H4 (cell line): ENCODE measurements at regions not wholly inside any gene's neighbourhood (a gene's known extent, or its start where the extent isn't known, plus 50 kb on each side); places are given as distances from the start of the nearest gene placed in this dataset.

Experiments used
- DNase-seq: peaks from one replicate; pipeline ENCODE4 v3.0.0-alpha.2; 2015; ENCODE audit warnings: low spot score

DNA sequence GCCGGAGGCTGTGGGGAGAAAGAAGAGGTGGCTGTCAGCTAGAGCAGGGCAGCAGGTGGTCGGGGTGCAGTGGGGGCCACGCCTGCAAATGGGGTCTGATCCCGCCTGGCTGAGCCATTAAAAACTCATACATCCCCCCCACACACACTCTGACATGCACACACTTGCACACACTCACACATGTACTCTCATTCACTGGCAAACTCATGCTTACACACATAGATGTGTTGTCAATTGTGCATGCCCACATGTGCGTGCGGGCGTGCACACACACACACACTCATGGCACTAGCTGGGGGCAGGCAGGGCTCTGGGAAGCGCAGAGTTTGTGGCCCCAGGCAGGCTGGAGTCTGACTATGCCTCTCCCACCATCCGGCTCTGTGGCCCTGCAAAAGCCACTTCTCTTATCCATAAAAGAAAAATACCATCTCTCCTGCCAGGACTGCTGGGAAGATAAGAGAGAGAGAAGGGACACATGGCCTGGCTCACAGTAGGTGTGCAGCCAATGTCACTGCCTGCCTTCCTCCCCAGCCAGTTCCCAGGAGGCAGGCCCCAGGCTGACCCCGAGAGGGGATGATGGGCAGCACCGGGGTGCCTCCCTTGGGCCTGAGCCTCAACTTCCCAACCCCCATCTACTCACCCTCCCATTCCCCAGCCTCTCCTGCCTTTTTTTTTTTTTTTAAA lies 163.5 kb upstream of the LINGO1 start:
- DNase-seq = no peak

DNA sequence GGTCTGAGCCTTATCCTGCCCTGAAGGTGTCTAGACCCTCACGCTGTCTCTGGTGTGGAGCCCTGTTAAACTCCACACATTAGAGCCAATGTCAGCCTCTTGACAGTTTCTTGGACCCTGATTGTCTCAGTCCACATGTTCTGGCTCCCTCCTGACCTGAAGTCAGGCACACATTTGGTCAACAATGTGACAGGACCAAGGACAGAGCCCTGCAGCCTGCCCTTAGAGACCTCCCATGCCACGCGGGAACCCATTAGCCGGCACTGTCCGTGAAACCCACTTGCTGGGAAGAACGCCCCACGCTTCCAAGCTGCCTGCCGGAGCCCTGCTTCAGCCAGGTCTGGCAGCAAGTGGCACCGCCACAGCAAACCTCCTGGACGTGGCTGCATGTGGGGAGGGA lies 162.7 kb upstream of the LINGO1 start:
- no peak for DNase-seq

DNA sequence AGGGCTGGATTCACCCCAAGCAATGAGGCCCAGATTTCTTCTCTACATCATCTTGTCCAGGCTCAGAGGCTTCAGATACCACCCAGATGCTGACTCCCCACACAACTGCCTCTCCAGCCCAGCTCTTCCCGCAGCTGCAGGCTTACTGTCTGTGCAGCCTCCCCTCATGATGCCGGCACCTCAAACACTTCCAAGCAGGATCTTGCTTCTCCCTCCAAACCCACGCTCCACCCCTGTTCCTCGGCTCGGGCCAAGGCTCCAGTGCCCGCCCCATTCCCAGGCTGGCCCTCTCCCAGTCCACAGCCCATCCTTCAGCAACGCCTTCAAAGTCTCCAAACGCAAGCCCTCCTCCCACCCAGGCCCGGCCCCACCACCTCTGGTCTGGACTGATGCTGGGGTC lies 159.2 kb upstream of the LINGO1 start:
- DNase-seq = no peak

DNA sequence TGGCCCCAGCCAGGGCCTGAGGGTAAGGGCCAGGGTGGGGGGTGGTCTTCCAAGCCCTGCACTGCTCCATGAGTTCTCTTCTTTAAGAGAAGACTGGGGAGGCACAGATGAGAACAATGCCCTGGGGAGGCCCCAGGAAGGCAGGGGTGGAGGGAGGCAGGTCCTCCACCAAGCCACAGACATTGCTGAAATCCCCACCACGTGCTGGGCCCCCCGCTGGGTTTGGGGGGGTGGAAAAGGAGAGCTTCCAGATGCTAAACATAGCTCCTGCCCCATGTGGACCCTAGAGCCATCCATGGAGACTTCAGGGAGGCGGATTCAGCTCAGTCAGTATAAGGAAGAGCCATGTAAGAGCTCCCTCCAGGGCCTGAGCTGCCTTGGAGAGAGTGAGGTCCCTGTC lies 157.8 kb upstream of the LINGO1 start:
- no peak for DNase-seq

DNA sequence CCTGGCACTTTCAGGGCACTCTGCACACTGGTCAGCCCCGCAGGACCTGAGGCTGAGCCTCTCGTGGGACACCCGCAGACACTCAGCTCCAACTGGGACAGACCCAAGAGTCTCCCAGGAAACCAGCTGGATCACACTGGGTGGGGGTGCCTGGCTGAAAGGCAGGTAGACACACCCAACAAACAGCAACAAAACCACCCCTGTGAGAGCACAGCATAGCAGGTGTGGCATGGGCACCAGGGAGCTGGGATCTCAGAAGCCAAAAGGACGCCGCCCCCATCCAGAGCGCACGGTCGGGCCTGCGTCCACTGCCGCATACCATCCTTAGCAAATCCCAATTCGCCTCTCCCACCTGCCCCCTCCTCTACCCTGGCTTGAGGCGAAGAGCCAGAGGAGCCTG lies 154.2 kb upstream of the LINGO1 start:
- DNase-seq = no peak

DNA sequence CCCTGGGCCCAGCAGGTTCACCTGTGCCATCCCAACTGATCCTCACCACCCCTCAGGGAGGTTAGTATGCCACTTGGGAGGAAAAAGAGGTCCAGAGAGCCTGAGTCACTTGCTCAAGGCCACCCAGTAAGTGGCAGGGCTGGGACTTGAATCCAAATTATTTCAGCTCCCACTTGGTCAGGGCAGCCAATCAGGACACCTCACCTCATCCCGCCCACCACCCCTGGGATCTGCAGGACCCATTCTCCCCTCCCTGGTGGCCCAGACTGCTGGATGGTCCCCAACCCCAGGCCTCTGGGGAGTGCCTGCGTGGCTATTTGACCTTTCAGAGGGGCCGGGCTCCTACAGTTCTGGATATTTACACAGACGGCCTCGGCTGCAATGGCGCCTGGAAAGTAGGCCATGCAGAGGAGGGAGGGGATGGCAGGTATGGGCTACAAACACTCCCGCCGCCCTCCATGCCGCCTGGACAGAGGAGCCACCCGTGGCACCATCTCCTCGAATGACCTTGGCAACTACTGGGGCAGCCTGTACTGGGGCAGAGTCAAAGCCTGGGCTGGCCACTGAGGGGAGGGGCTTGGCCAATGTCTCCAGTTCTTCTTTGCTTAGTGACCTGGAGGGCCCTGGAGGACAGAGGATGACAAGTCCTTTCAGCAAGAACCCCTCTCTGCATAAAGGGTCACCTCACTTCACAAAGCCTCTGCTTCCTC lies 153.6 kb upstream of the LINGO1 start:
- no peak for DNase-seq

DNA sequence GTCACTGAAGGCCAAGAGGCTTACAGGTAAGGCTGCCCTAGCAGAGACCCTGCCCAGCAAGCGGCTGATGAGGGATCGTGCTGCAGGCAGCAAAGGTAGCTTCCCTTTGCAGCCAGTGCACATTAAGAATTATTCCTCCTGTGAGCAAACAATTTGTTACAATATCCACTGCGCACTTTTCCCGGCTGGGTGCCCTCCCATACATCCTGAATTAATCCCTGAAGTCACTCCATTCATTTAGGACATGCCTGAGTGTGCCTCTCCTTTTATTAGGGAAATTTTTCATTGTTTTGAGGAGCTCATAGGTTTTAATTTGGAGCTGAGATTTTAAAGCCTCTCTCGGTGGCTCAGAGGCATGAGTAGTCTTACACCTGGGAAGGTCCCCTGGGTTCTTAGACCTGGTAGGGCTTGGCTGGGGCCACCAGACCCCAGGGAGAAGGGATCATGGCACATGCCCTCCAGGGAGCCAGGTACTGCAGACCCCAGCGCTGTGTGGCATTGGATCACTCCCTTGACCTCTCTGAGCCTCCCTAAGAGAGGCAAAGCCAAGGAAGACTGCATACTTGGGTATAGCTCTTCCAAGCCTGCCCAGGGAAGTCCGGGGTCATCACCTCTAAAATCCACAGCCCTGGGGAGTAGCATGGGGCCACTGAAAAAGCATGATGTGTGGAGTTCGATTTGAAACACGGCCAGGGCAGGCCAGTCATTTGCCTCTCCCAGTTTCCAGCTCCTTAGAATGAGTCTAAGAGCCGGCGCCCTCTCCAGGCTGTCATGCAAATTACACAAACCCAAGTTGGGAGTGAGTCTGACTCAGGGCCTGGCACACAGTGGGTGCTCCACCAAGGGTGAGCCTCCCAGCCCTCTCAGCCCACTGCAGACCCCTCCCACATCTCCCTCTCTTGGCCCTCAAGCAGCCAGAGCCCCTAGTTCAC lies 151.9 kb upstream of the LINGO1 start:
- DNase-seq = peak; percentile 27

DNA sequence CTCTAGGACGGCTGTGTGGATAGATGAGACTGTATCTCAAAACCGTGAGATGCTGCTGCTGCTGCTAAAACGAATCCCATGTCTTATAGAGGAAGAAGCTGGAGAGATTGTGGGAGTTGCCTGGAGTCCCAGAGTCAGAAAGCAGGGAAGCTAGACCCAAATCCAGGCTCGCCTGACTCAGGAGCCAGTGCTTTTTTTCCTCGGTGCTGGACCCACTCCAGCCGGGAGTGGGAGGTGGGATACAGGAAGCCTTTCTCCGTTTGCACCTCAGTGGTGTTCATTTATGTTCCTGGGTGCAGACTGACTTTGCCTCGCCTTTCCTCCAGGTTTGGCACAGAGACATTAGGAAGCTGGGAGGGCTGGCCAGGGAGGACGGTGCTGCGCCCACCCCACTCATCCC lies 150.9 kb upstream of the LINGO1 start:
- DNase-seq = no peak

DNA sequence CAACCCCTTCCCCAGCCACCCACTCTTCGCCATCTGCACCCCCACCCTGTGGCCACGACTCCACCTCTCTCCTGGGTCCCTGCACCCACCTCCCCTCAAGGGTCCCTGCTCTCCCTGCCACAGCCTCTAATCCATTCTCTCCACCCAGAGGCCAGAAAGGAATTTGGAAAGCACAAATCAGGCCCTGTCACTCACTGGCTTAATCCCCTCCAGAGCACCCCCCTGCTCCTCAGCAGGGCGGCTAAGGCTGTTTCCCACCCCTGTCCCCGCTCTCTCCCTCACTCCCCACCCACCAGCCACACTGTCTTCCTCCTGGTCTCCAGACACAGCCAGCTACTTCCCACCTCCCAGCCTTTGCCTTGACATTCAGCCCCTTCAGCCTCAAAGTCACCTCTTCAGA lies 150.0 kb upstream of the LINGO1 start:
- no peak for DNase-seq

DNA sequence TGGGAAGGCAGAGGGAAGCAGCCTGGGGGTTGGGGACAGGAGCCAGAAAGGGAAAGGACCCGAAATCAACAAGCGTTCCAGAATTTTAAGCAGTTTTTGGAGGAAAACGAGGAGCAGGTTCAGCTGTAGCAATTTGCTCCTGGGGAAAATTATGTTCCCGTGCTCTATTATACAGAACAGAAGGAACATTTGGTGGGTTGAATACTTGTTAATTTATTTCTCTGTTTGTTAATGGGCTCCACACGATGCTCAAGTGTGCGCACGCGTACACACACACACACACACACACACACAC lies 149.2 kb upstream of the LINGO1 start:
- DNase-seq = no peak

DNA sequence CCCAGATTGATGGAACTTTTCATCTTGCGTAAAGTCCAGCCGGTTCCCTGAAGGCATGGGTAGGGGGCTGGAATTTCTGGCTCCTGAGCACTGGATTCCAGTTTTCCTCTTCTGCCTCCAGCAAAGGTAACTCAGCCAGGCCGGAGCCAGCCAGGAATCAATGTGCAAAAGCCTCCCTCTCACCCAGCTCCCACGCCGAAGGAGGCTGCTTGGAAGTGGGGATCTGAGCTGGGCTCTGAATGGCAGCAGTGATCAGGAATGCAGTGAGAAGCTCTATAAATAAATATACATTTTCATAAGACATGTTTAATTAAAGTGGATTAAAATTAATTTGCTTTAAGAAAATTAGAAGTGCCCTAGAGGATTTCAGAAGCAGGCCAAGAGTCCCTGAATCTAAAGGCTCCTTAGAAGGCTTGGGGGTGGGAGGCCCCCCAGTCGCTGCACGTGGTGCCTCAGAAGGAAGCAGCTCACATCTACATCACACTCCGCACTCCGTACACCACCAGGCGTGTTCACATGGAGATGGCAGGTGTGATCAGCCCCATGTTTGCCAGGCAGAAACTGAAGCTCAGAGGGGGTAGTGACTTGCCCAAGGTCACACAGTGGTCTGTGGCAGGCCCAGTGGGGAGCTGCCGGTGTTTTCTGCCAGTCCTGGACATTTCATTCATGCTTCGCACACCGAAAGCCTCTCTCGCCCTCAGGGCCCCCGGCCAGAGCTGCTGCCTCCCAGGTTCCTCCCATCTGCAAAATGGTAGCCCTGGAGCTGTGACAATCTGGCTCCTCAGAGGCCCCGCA lies 148.6 kb upstream of the LINGO1 start:
- no peak for DNase-seq

DNA sequence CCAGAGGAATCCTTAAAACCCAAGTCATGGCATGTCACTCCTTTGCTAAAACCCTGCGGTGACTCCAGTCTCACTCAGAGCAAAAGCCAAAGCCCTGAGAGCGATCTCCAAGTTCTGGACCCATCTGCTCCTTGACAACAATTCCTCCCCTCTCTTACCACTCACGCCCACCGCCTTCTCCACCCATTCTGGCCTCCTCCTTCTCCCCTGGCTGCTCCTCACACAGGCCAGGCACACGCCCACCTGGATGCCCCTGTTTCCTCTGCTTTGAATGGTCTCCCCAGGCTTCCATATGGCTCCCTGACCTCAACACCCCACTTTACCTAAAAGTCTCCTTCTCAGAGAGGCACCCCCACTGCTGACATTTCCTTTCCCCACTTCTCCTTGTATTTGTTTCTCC lies 146.1 kb upstream of the LINGO1 start:
- no peak for DNase-seq

DNA sequence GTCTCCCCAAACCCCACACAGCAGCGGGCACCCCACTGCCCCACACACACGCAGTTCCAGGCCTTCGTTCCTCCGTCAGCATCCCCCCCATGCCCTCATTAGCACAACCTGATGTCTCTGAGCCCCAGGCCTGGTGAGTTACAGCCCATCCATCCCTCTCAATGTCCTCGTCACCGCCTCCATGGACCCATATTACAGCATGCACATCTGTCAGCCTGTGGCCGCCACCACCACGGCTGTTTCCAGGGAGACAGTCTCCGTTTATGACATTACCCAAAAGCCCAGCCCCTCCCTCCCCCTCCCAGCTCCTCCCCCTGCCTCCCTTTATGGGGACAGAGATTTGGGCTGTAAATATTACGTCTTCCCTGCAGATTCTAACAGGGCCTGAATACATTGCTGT lies 143.1 kb upstream of the LINGO1 start:
- DNase-seq = no peak

DNA sequence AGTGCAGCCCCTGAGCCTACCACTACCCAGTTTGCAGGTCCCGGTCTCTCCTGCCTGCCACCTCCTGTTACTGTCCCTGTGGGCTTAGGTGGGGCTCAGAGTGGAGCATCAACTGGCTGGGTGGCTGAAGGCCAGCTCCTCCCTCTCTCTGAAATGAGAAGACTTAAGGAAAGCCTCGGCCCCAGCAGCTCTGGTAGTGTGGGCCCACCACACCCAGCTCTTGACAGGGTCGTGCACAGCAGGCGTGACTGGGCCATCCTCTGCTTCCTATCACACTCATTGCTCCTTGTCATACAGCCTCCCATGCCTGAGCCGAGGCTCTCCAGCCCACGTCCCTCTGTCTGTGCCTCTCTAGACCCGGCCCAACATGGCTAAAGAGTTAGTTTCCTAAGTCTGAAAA lies 142.7 kb upstream of the LINGO1 start:
- no peak for DNase-seq

DNA sequence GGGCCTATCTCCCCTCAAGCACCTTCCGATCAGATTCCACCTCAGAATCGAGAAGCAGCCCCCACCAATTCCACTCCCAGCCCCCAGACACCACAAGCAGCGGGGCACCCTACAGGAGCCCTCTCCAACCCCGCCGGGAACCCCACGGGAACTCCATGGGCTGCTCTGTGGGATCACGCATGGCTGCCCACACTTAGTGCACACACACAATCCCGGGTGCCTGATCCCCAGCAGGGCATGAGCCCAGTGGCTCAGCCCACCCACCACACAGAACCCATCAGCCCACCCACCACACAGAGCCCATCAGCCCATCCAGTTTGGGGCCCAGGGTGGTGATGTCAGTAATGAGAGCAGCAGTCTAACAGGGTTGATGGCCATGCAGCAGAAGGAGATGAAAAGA lies 141.6 kb upstream of the LINGO1 start:
- DNase-seq = no peak

DNA sequence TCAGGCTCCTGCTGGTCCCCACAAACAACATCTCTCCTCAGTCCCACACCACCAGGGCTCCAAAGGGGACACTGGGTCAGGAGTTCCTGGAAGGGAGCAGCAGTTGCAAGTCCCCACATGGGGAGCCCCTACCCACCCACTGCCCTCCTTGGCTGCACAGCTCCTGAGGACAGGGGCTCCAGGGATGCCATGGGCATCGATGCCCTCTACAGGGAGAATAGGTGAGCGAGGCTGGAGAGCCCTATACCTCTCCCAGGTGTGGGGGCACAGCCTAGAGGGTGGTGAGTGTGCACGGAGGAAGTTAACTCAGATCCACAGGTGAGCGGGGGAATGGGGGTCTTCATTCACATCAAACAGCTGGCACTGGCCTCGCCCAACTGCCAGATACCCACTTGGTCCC lies 141.2 kb upstream of the LINGO1 start:
- no peak for DNase-seq

DNA sequence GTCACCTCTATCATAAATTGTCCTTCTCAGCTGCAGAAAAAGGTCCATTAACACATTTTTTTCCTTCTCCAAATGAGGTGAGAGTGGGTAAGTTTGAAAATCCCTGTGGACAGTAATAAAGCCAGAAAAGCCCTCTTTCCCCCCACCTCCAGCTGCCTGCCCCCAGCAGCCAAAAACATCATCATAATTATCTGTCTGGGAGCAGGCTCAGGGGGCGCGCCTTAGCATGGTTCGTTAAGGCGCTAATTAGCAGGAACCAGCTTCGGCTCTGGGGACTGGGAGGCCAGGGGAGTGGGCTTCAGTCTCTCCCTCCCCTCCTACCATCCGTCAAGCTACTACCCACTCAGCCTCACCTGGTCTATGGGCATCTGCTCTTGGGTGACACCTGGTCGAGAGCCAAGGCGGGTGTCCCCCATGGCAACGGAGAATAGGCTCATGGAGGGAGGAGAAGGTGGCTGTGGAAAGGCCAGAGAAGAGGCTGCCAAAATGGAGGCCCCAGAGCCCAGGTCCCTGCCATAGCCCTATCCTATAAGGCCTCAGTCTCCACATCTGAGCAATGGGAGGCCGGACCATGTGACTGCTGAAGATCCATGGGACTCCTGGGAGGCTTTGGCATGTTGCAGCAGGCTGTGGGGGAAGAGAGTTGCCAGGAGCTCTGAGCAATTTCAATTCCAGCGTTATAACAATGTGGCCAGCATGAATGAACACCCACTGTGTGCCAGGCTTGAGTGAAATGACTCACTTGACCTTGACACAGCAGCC lies 140.1 kb upstream of the LINGO1 start:
- no peak for DNase-seq

DNA sequence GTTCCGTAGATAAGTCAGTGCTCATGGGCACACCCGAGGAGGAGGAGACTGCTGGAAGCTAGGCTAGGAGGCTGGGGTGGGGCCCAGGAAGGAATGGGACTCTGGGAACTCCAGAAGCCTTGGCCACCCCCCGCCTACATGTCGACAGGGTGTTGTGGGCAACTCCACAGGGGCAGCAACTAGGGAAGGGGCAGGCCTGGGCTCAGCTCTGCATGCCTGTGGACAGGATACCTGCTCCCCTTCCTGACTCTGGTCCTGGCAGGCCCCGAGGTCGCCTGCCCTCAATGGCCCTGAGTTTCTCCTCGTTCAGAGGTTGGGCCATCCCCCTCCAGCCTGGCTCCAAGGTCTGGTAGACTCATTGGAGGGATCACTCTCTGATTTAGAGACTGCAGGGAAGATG lies 138.9 kb upstream of the LINGO1 start:
- no peak for DNase-seq

DNA sequence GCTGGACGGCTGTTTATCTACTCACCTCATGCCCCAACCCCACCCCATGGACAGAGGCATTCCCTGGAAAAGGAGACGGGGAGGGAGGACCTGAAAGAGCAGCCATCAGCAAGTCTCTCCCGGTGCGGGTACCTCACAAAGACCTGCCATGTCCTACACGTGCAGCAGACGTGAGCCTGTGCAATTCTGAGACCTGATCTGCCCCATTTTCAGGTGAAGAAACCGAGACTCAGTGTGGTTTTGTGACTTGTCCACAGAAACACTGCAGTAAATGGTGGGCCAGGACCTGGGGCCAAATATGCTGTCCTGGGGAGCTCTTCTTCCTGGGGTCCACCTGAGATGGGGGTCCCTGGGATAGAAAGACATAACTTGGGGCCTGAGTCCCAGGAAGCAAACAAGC lies 137.0 kb upstream of the LINGO1 start:
- DNase-seq = no peak

DNA sequence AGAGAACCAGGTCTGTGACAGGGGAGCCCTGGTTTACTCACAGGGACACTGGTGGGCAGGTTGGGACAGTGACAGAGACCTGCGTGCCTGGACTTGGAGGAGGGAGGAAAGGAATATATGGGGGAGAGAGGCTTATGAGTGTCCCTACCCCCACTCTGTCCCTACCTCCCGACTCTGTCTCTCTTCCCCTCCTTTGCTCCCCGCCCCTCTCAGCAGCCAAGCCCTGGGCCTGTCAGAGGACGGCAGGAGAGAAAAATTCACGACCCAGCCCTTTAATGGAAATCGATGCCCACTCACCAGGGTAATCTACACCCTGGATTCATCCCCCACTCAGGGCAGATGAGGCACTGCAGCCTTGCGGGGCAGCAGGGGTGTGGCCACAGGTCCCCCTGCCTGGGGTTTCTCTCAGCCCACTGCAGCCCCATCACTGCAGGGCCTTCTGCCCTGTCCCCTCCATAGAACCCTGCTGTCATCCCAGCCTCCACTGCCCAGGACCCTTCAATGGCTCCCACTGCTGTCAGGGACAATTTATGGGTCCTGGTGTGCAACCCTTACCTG lies 135.9 kb upstream of the LINGO1 start:
- DNase-seq = no peak

DNA sequence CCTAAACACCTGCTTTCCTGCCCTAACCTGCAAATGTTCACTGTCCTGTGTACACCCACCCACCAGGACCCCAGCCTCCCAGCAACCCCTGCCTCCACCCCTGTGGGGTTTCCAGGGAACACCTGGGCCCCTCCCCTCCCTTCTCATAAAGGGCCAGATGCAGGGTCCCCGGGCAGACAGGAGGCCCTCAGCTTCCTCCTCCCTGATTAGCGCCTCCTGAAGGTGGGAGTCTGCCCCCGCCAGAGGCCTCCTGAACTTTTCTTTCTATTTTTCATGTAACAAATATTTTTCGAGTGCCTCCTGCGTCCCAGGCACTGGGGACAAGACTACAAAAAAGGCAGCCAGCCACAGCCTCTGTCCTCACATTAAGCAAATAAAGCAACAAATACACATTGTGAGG lies 135.4 kb upstream of the LINGO1 start:
- no peak for DNase-seq
